Gastroesophageal sphincter (tissue), 4 donors: ENCODE measurements at regions not wholly inside any gene's neighbourhood (a gene's known extent, or its start where the extent isn't known, plus 50 kb on each side); places are given as distances from the start of the nearest gene placed in this dataset.
A peak's percentile ranks its signal among the peaks of the same experiment; 100 is the strongest.

Experiments
- ATAC-seq: fragments of 150-250 bp; one replicate; pipeline ENCODE4 v1.9.1; 2016; ENCODE audit warnings: mild to moderate bottlenecking, moderate library complexity
- H3K27ac ChIP-seq, 4 donors: fragments of 200-600 bp; sonication (generic) in 3 of 4; 1 replicate in 3 of 4; 2 replicates in 1 of 4; pipeline ENCODE4 v1.5.1; 2016 to 2019
- H3K27me3 ChIP-seq: fragments of 200-600 bp; sonication (generic); one replicate; pipeline ENCODE4 v1.5.1; 2019
- H3K36me3 ChIP-seq, 2 donors: fragments of 200-600 bp; sonication (generic); one replicate each; pipeline ENCODE4 v1.5.1; 2019; ENCODE audit warnings: control low read depth in 1 of 2
- H3K4me1 ChIP-seq, 3 donors: fragments of 200-600 bp; sonication (generic); 1 replicate in 2 of 3; 2 replicates in 1 of 3; pipeline ENCODE4 v1.5.1; 2016 to 2019; ENCODE audit warnings: control low read depth in 2 of 3
- H3K4me3 ChIP-seq, 2 donors: fragments of 200-600 bp; sonication (generic); one replicate each; pipeline ENCODE4 v1.5.1; 2019; ENCODE audit warnings: mild to moderate bottlenecking in 1 of 2, moderate library complexity in 1 of 2
- H3K9me3 ChIP-seq, 3 donors: fragments of 200-600 bp; sonication (generic); one replicate each; pipeline ENCODE4 v1.5.1; 2017 to 2019; ENCODE audit warnings: control low read depth in 2 of 3
- CTCF ChIP-seq, 4 experiments: fragments of 200-600 bp in 2 of 4; fragments of 450-650 bp in 2 of 4; sonication (generic) in 1 of 4; IDR thresholded peaks; one replicate each; pipeline ENCODE4 v1.5.1; 2017 to 2019; ENCODE audit warnings: antibody characterized with exemption in 4 of 4, mild to moderate bottlenecking in 2 of 4, moderate library complexity in 2 of 4
- EP300 ChIP-seq: sonication (generic); formaldehyde crosslinking; IDR thresholded peaks from one replicate; pipeline ENCODE4 v1.6.1; 2017; ENCODE audit warnings: antibody characterized with exemption, mild to moderate bottlenecking
- POLR2A ChIP-seq, 2 donors: fragments of 450-650 bp; IDR thresholded peaks; one replicate each; pipeline ENCODE4 v1.6.1; 2017; ENCODE audit warnings: antibody characterized with exemption in 2 of 2, mild to moderate bottlenecking in 2 of 2, moderate library complexity in 1 of 2
- POLR2AphosphoS5 ChIP-seq: sonication (generic); formaldehyde crosslinking; IDR thresholded peaks from one replicate; pipeline ENCODE4 v1.6.1; 2017; ENCODE audit warnings: antibody characterized with exemption
- WGBS, 2 donors: methylation state at CpG; one replicate each; pipeline ENCODE4 v1.1.5; 2018; ENCODE audit warnings: low coverage in 1 of 2; 5-methylcytosine and 5-hydroxymethylcytosine counted together

DNA sequence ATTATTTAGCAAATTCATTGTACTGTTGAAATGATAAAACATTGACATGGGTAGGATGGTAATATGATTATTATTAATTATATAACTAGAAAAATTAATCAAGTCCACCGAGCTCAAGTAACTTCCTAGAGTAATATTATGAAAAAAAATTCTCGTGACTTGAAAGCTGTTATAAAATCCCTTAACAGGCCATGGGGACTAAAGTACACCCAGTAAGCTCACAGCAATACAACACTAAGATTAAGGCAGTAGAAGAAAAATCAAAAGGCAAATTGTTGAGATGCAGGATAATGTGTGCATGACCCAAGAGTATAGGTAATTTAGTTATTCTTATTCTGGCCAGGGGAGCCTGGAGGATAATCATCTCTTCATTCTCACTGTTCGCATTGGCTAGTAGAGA lies 162.6 kb upstream of the LRIG3 start:
- ATAC-seq: no peak
- Histone ChIP-seq H3K36me3 (no peaks in the 10 kb centered on the region), H3K27me3 (no peaks in the 10 kb centered on the region), H3K27ac (peak overlapping the region in 3 of 4 donors; percentile 18 to 22 (median 18)), H3K4me1 (peaks cover 11 to 48% (median 16%) of the 10 kb centered on the region in 3 donors), H3K4me3 (no peak overlapping the region), H3K9me3 (no peaks in the 10 kb centered on the region)
- TF ChIP-seq EP300 (no peak), POLR2AphosphoS5 (no peak), CTCF (IDR thresholded peaks at IDR 0.05) (no peak), POLR2A (IDR thresholded peaks at IDR 0.05) (no peak)
- WGBS, 2 donors: 52 to 63% methylated on average over 3 of the region's 3 CpGs

- Histone ChIP-seq H3K4me1 (peaks cover 4 to 44% (median 8%) of the 10 kb centered on the region in 3 donors), H3K36me3 (no peaks in the 10 kb centered on the region), H3K9me3 (no peaks in the 10 kb centered on the region), H3K27me3 (no peaks in the 10 kb centered on the region), H3K27ac (no peak overlapping the region), H3K4me3 (no peak overlapping the region)
- ATAC-seq: no peak
- 93 to 100% methylated on average over 1 of the region's 1 CpG for WGBS, 2 donors
- TF ChIP-seq EP300: no peak
- TF ChIP-seq CTCF (IDR thresholded peaks at IDR 0.05): no peak
These were observed 159.8 kb upstream of the LRIG3 start for GRCh38 chr12:59080101-59080500.

- H3K36me3 ChIP-seq: no peaks in the 10 kb centered on the region
- peaks cover 3 to 37% (median 4%) of the 10 kb centered on the region in 3 donors for H3K4me1 ChIP-seq
- no peaks in the 10 kb centered on the region for H3K9me3 ChIP-seq
- no peak overlapping the region for H3K27ac ChIP-seq
- no peak for ATAC-seq
- no peaks in the 10 kb centered on the region for H3K27me3 ChIP-seq
- H3K4me3 ChIP-seq: no peak overlapping the region
- TF ChIP-seq CTCF (IDR thresholded peaks at IDR 0.05) (no peak), POLR2AphosphoS5 (no peak), POLR2A (IDR thresholded peaks at IDR 0.05) (no peak), EP300 (no peak)
- 69 to 85% methylated on average over 3 to 4 of the region's 4 CpGs for whole genome bisulfite sequencing, 2 donors
These were observed 159.2 kb upstream of the LRIG3 start for GRCh38 chr12:59079472-59079871.

DNA sequence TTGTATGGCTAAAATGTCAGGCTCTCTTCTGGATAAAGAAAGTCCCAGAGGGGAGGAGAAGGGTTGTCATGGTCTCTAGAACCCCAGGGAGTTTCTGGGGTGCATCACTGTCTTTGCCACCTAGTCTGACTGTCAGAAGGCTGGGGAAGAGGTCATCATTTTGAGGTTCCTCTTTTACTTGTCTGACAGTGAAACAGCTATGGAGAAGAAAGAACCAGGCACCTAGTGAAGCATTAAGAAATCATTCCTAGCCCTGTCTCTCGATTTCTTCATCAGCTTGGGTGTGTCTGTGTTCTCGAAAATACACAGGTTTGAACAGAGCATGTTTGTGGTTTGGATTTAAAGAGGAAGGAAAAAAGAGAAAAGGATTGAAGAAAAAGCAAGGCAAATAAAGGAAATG lies 158.7 kb upstream of the LRIG3 start:
- Histone ChIP-seq H3K27ac (no peak overlapping the region), H3K36me3 (no peaks in the 10 kb centered on the region), H3K4me3 (no peak overlapping the region), H3K4me1 (peaks cover 0 to 33% (median 4%) of the 10 kb centered on the region in 3 donors), H3K27me3 (no peaks in the 10 kb centered on the region), H3K9me3 (no peaks in the 10 kb centered on the region)
- TF ChIP-seq POLR2A (IDR thresholded peaks at IDR 0.05) (no peak), POLR2AphosphoS5 (no peak), EP300 (no peak), CTCF (IDR thresholded peaks at IDR 0.05) (no peak)
- ATAC-seq: no peak
- 63 to 80% methylated on average over 2 of the region's 2 CpGs for WGBS, 2 donors

DNA sequence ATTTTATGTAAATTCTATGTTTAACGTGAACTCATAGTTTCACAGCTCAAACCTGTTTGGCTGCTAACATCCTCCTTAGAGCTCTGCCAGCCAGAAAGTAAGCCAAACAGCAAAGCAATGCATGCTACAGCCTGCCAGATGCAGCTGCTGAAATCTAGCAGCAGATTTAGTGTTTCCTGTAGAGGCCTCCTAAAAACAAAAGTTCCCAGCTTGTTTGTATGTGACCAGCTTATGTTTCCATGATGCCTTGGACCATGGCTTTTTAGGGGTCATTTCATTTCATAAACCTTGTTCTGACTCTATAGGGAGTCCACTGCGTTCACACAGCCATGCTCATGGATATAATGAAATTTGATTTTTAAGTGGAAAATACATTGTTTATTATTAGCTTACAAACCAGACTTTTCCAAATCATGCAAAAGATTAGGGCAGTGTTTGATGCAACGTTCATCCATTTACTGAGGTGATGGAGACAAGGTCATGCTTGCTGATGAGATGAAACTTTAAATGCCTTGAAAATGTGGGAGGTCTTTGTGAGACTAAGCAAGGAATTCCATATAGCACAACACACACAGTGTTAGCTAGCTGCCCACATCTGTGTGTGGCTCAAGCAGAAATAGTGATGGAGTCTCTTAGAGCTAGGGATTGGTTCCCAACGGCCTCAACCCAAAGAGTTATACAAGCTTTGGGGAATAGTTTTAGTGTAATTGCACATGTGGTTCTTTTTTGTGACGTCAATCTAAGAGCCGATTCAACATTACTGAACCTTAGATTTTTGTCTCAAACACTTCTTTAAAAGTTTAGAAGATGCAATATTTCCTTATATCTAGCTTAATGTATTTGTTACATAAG lies 157.5 kb upstream of the LRIG3 start:
- H3K9me3 ChIP-seq: no peaks in the 10 kb centered on the region
- no peaks in the 10 kb centered on the region for H3K27me3 ChIP-seq
- peak; percentile 15 for TF ChIP-seq POLR2AphosphoS5
- no peak for TF ChIP-seq POLR2A (IDR thresholded peaks at IDR 0.05)
- ATAC-seq: no peak
- peak overlapping the region in 1 of 4 donors; percentile 41 for H3K27ac ChIP-seq
- no peaks in the 10 kb centered on the region for H3K36me3 ChIP-seq
- H3K4me3 ChIP-seq: no peak overlapping the region
- H3K4me1 ChIP-seq: peaks cover 0 to 21% (median 0%) of the 10 kb centered on the region in 3 donors
- 49 to 54% methylated on average over 5 to 6 of the region's 6 CpGs for WGBS, 2 donors
